Endothelial cell of umbilical vein (primary cell): ENCODE measurements at regions not wholly inside any gene's neighbourhood (a gene's known extent, or its start where the extent isn't known, plus 50 kb on each side); places are given as distances from the start of the nearest gene placed in this dataset.

Experiments used
- BruUV-seq: library from RNA; stranded (reverse); fragments of 400-500 nt; replicated peaks from 2 replicates; lab custom pipeline; 2021; lab: Mats Ljungman, UMichigan
- CTCF ChIA-PET: fragments of 300-600, 350-600 bp; sonication (Branson Sonifier 250); formaldehyde crosslinking; loops from one replicate; lab custom pipeline; 2021; ENCODE audit warnings: antibody characterized with exemption, inconsistent platforms; lab: Charles Lee
- POLR2A ChIA-PET: fragments of 300-600, 350-600 bp; sonication (Branson Sonifier 250); formaldehyde crosslinking; loops from one replicate; lab custom pipeline; 2021; ENCODE audit warnings: antibody characterized with exemption, inconsistent platforms; lab: Charles Lee
- DNase-seq: peaks from one replicate; pipeline ENCODE4 v3.0.0-alpha.2; 2011; ENCODE audit warnings: low read depth, low spot score
- FAIRE-seq: peaks from 2 replicates; lab custom pipeline; 2011; peaks lifted over from hg19 to GRCh38; lab: Jason Lieb, UNC
- H2AFZ ChIP-seq: 2 replicates; pipeline ENCODE4 v1.6.0; 2012; ENCODE audit warnings: low read depth, low read length, control low read depth, inconsistent platforms
- H3K27ac ChIP-seq: 2 replicates; pipeline ENCODE4 v1.5.1; 2011; ENCODE audit warnings: low read depth, mild to moderate bottlenecking, control low read depth, low read length, moderate library complexity; ENCODE audit not compliant: insufficient read depth
- H3K27me3 ChIP-seq, 2 experiments: 2 replicates each; pipeline versions ENCODE4 v1.6.0 to v1.6.1; 2011; ENCODE audit warnings: low read length in 2 of 2, mixed read lengths in 1 of 2; ENCODE audit not compliant: control insufficient read depth in 2 of 2, insufficient read depth in 2 of 2
- H3K36me3 ChIP-seq, 2 experiments: 2 replicates in 1 of 2; 3 replicates in 1 of 2; pipeline ENCODE4 v1.5.1; 2011; ENCODE audit warnings: low read length in 2 of 2, mild to moderate bottlenecking in 1 of 2, moderate library complexity in 1 of 2; ENCODE audit not compliant: control insufficient read depth in 2 of 2, insufficient read depth in 2 of 2; ENCODE audit errors: extremely low read depth in 1 of 2
- H3K4me1 ChIP-seq: 3 replicates; pipeline ENCODE4 v1.5.1; 2011; ENCODE audit warnings: mild to moderate bottlenecking, low read length; ENCODE audit not compliant: control insufficient read depth, insufficient read depth; ENCODE audit errors: extremely low read depth
- H3K4me2 ChIP-seq: 2 replicates; pipeline ENCODE4 v1.6.1; 2011; ENCODE audit warnings: low read length, control low read depth, mixed read lengths; ENCODE audit not compliant: insufficient read depth
- H3K4me3 ChIP-seq, 3 experiments: fragments of 200-600 bp in 1 of 3; sonication (generic), shearing (Covaris generic) in 1 of 3; replicated peaks in 1 of 3; 2 replicates each; pipeline ENCODE4 v1.5.1; 2011 to 2016; ENCODE audit warnings: control low read depth in 3 of 3, low read length in 3 of 3, mild to moderate bottlenecking in 2 of 3, inconsistent platforms in 1 of 3, low read depth in 1 of 3, moderate library complexity in 1 of 3; ENCODE audit not compliant: insufficient read depth in 1 of 3
- H3K79me2 ChIP-seq: 2 replicates; pipeline ENCODE4 v1.6.0; 2012; ENCODE audit warnings: low read length, inconsistent platforms; ENCODE audit not compliant: control insufficient read depth, insufficient read depth
- H3K9ac ChIP-seq: replicated peaks from 2 replicates; pipeline ENCODE3; 2011; ENCODE audit warnings: low read length, control low read depth; ENCODE audit not compliant: insufficient read depth; ENCODE audit errors: extremely low read depth
- H3K9me1 ChIP-seq: replicated peaks from 3 replicates; pipeline ENCODE4 v1.6.0; 2011; ENCODE audit warnings: mild to moderate bottlenecking, low read length; ENCODE audit not compliant: control insufficient read depth, insufficient read depth; ENCODE audit errors: extremely low read depth
- H3K9me3 ChIP-seq: replicated peaks from 2 replicates; pipeline ENCODE4 v1.5.1; 2012; ENCODE audit warnings: low read length, inconsistent platforms; ENCODE audit not compliant: control insufficient read depth, insufficient read depth
- H4K20me1 ChIP-seq: replicated peaks from 2 replicates; pipeline ENCODE3; 2011; ENCODE audit warnings: mild to moderate bottlenecking, low read length; ENCODE audit not compliant: control insufficient read depth, insufficient read depth; ENCODE audit errors: extremely low read depth
- CTCF ChIP-seq, 2 donors: IDR thresholded peaks; 1 replicate in 1 of 2; 2 replicates in 1 of 2; pipeline ENCODE4 v1.5.1; 2011; ENCODE audit warnings: low read length in 2 of 2, mild to moderate bottlenecking in 2 of 2, moderate library complexity in 2 of 2, control low read depth in 1 of 2, inconsistent platforms in 1 of 2, low read depth in 1 of 2; ENCODE audit not compliant: insufficient read depth in 1 of 2; ENCODE audit errors: extremely low read depth in 1 of 2
- EZH2 ChIP-seq: IDR thresholded peaks from 2 replicates; pipeline ENCODE4 v1.6.1; 2012; ENCODE audit warnings: borderline replicate concordance, low read depth, mild to moderate bottlenecking, moderate library complexity, low read length, inconsistent platforms; ENCODE audit not compliant: severe bottlenecking
- FOS ChIP-seq: IDR thresholded peaks from 2 replicates; pipeline ENCODE4 v1.6.1; 2011; ENCODE audit warnings: mild to moderate bottlenecking, low read length, moderate library complexity, borderline replicate concordance; ENCODE audit not compliant: insufficient read depth
- GATA2 ChIP-seq: IDR thresholded peaks from 2 replicates; pipeline ENCODE4 v1.7.0; 2011; ENCODE audit warnings: low read depth, mild to moderate bottlenecking, moderate library complexity, mixed read lengths, low read length; ENCODE audit not compliant: insufficient read length, insufficient read depth
- JUN ChIP-seq: IDR thresholded peaks from 2 replicates; pipeline ENCODE4 v1.6.1; 2011; ENCODE audit warnings: borderline replicate concordance, low read depth; ENCODE audit not compliant: insufficient read length, insufficient read depth
- MYC ChIP-seq: IDR thresholded peaks from one replicate; pipeline ENCODE4 v1.6.1; 2011; ENCODE audit warnings: mild to moderate bottlenecking, low read depth, low read length
- POLR2A ChIP-seq: IDR thresholded peaks from 2 replicates; pipeline ENCODE4 v1.6.1; 2012; ENCODE audit warnings: low read depth, mild to moderate bottlenecking, control low read depth, low read length
- POLR2AphosphoS5 ChIP-seq: IDR thresholded peaks from 2 replicates; pipeline ENCODE4 v1.6.1; 2012; ENCODE audit warnings: low read depth, mild to moderate bottlenecking, control low read depth, low read length, moderate library complexity; ENCODE audit not compliant: insufficient read depth
- dilution Hi-C: fragments of 300-500 bp; cut with MboI; formaldehyde crosslinking; loops from one replicate; pipeline ENCODE4 v1.15.0; 2019; ENCODE audit warnings: low sequenced_read_pairs; ENCODE audit not compliant: extremely low pct_ligation_motif_present
- intact Hi-C: fragments of 100-400 bp; cut with micrococcal nuclease; formaldehyde crosslinking; loops from one replicate; pipeline ENCODE4 v1.10.0; 2022
- TF ChIP-seq, protein P1 (sequence below): IDR thresholded peaks from 2 replicates; pipeline ENCODE4 v1.6.1; 2011; ENCODE audit not compliant: insufficient read depth, insufficient read length

GRCh38 chr6:44721954-44722578 is 334.6 kb downstream of the CDC5L start:
- FAIRE-seq (no peak), DNase-seq (no peak)
- POLR2A ChIA-PET = no interaction called here
- BruUV-seq = no TSS peak
- H3K9me3 ChIP-seq = no peaks in the 10 kb centered on the region
- H3K4me2 ChIP-seq = no peak overlapping the region
- no peak overlapping the region for H3K4me3 ChIP-seq
- no peaks in the 10 kb centered on the region for H3K27me3 ChIP-seq
- no peaks in the 10 kb centered on the region for H3K79me2 ChIP-seq
- no peaks in the 10 kb centered on the region for H4K20me1 ChIP-seq
- H3K9ac ChIP-seq = no peak overlapping the region
- no peak overlapping the region for H2AFZ ChIP-seq
- CTCF ChIA-PET = interaction anchor here (1.0 kb wide), 1 partner anchor 246 kb away, joined by 5 read pairs; no protein-coding TSS in a partner anchor
- no peaks in the 10 kb centered on the region for H3K4me1 ChIP-seq
- dilution Hi-C loops (no loop called here), intact Hi-C loops (no loop called here)
- H3K36me3 ChIP-seq = no peaks in the 10 kb centered on the region
- no peak overlapping the region for H3K27ac ChIP-seq
- TF ChIP-seq FOS (no peak), MYC (no peak), GATA2 (no peak), POLR2AphosphoS5 (no peak), CTCF (IDR thresholded peaks at IDR 0.05; ENCODE audit: extremely low read depth in 1 of 2, insufficient read depth in 1 of 2, low read depth in 1 of 2, low read length in 2 of 2) (no peak), POLR2A (no peak), JUN (no peak), EZH2 (no peak)
- TF ChIP-seq, protein P1, sequence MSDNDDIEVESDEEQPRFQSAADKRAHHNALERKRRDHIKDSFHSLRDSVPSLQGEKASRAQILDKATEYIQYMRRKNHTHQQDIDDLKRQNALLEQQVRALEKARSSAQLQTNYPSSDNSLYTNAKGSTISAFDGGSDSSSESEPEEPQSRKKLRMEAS = no peak
- no peaks in the 10 kb centered on the region for H3K9me1 ChIP-seq
